Head of caudate nucleus (tissue), 42 donors: ENCODE measurements at regions not wholly inside any gene's neighbourhood (a gene's known extent, or its start where the extent isn't known, plus 50 kb on each side); places are given as distances from the start of the nearest gene placed in this dataset.
A peak's percentile ranks its signal among the peaks of the same experiment; 100 is the strongest.

Source experiments
- DNase-seq, 42 donors: peaks; one replicate each; pipeline versions ENCODE4 v3.0.0 to v3.0.0-alpha.2; 2020 to 2021; ENCODE audit warnings: mixed read lengths in 7 of 42
- intact Hi-C: fragments of 100-400 bp; cut with DNase I; formaldehyde crosslinking; loops from one replicate; pipeline ENCODE4 v1.15.0; 2022

DNA sequence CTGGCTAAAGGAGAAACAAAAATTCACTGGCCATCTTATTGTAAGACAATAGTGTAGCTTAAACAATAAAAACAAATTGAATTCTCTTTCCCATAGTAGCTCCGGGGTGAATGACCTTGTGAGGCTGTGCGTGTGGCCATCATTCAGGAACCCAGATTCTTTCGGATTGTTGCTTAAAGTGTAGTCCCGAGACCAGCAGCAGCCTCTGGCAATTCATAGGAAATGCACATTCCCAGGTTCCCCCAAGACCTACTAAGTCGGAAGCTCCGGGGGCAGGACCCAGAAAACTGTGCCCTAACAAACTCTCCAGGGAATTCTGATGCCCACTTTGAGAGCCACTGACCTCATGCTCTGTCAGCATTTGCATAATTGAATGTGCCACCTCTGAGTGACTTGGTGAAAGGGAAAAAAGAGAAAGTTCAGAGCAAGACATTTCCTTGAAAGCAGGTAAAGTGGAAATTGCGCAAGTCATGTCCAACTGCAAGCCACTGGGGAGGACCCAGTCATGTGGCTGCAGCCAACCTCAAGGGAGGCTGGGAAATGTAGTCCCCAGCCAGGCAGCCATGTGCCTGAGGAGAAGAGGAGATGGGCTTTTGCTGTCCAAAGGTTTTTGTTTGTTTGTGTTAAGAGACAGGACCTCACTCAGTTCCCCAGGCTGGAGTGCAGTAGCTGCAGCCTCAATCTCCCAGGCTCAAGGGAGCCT, 50.7 kb upstream of the PNMA8B start:
- intact Hi-C loops, result no loop called here
- DNase-seq, result peak in 30 of 42 donors; percentile 27 to 75 (median 48)

DNA sequence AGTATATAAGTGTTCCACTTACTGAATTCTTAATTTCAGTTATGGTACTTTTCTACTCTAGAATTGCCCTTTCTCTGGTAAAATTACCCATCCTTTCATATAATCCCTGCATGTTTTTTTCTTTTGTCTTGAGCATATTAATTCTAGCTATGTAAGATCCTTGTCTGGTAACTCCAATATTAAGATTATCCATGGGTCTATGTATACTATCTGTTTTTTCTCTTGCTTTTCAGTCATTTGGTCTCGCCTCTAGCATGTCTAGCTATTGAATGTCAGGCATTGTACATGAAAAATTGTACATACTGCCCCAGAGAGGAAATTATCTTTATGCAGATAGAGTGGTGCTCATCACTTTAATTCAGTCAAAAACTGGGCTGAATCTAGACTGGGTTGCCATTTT, 50.4 kb upstream of the CALM3 start:
- intact Hi-C loops, result no loop called here
- no peak for DNase-seq

DNA sequence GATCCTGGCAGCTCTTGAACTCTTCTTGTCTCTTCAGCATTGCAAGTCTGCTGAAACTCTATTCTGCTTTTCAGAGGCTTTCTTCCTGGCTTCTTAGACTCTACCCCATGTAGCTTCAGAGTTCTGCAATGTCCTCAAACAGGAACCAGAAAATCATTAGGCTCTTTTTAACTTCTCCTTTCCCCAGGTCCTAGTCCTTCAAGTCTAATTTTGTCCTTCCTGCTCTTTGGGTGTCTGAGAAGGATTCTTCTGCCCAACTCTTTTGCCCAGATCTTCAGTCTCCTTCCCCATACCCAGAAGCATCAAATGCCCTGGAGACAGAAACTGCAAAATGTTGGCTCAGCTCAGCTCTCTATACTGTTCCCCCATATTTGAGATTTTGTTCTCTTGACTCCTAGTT, 50.0 kb upstream of the CALM3 start:
- no peak for DNase-seq
- intact Hi-C loops, result no loop called here
